Thyroid gland (tissue), 4 donors: ENCODE measurements at regions not wholly inside any gene's neighbourhood (a gene's known extent, or its start where the extent isn't known, plus 50 kb on each side); places are given as distances from the start of the nearest gene placed in this dataset.

Source experiments
- DNase-seq, 2 donors: peaks; one replicate each; pipeline ENCODE4 v3.0.0-alpha.2; 2019
- H3K27ac ChIP-seq, 3 donors: fragments of 200-600 bp; sonication (generic); 1 replicate in 2 of 3; 2 replicates in 1 of 3; pipeline ENCODE4 v1.5.1; 2016 to 2019; ENCODE audit warnings: mild to moderate bottlenecking in 1 of 3, moderate library complexity in 1 of 3
- H3K27me3 ChIP-seq: fragments of 200-600 bp; sonication (generic); one replicate; pipeline ENCODE4 v1.5.1; 2019
- H3K36me3 ChIP-seq, 2 donors: fragments of 200-600 bp; sonication (generic); one replicate each; pipeline ENCODE4 v1.5.1; 2016 to 2019
- H3K4me1 ChIP-seq, 2 donors: fragments of 200-600 bp; sonication (generic); one replicate each; pipeline ENCODE4 v1.5.1; 2017 to 2019
- H3K4me3 ChIP-seq, 3 donors: fragments of 200-600 bp; sonication (generic); replicated peaks in 1 of 3; 1 replicate in 2 of 3; 2 replicates in 1 of 3; pipeline ENCODE4 v1.5.1; 2016; ENCODE audit warnings: mild to moderate bottlenecking in 1 of 3
- H3K9me3 ChIP-seq: fragments of 200-600 bp; sonication (generic); one replicate; pipeline ENCODE4 v1.5.1; 2017
- POLR2A ChIP-seq, 2 donors: fragments of 450-650 bp; IDR thresholded peaks; one replicate each; pipeline ENCODE4 v1.6.1; 2017; ENCODE audit warnings: antibody characterized with exemption in 2 of 2, mild to moderate bottlenecking in 2 of 2, moderate library complexity in 1 of 2
- WGBS, 2 donors: methylation state at CpG; one replicate each; pipeline ENCODE4 v1.1.5; 2017; 5-methylcytosine and 5-hydroxymethylcytosine counted together
- intact Hi-C: fragments of 100-400 bp; cut with DNase I; formaldehyde crosslinking; loops from one replicate; pipeline ENCODE4 v1.15.1; 2023
- TF ChIP-seq, protein P1 (sequence below), 6 experiments: fragments of 200-600 bp in 3 of 6; fragments of 450-650 bp in 3 of 6; sonication (generic) in 3 of 6; IDR thresholded peaks; one replicate each; pipeline ENCODE4 v1.5.1; 2016 to 2019; ENCODE audit warnings: antibody characterized with exemption in 6 of 6, mild to moderate bottlenecking in 2 of 6, inconsistent platforms in 1 of 6, moderate library complexity in 1 of 6

- Histone ChIP-seq H3K27ac (no peak overlapping the region), H3K36me3 (no peaks in the 10 kb centered on the region), H3K4me3 (no peak overlapping the region), H3K9me3 (no peaks in the 10 kb centered on the region), H3K4me1 (no peaks in the 10 kb centered on the region), H3K27me3 (no peaks in the 10 kb centered on the region)
- TF ChIP-seq POLR2A (IDR thresholded peaks at IDR 0.05) = no peak
- TF ChIP-seq, protein P1, sequence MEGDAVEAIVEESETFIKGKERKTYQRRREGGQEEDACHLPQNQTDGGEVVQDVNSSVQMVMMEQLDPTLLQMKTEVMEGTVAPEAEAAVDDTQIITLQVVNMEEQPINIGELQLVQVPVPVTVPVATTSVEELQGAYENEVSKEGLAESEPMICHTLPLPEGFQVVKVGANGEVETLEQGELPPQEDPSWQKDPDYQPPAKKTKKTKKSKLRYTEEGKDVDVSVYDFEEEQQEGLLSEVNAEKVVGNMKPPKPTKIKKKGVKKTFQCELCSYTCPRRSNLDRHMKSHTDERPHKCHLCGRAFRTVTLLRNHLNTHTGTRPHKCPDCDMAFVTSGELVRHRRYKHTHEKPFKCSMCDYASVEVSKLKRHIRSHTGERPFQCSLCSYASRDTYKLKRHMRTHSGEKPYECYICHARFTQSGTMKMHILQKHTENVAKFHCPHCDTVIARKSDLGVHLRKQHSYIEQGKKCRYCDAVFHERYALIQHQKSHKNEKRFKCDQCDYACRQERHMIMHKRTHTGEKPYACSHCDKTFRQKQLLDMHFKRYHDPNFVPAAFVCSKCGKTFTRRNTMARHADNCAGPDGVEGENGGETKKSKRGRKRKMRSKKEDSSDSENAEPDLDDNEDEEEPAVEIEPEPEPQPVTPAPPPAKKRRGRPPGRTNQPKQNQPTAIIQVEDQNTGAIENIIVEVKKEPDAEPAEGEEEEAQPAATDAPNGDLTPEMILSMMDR (IDR thresholded peaks at IDR 0.05) = no peak
- intact Hi-C loops = no loop called here
- no peak for DNase-seq
- WGBS, 2 donors = 95 to 99% methylated on average over 2 of the region's 2 CpGs
These were observed 575.4 kb upstream of the CADM1 start for GRCh38 chr11:116079580-116079979.

GRCh38 chr11:116078101-116078591, 573.9 kb upstream of the CADM1 start:
- no peaks in the 10 kb centered on the region for H3K9me3 ChIP-seq
- no peaks in the 10 kb centered on the region for H3K4me1 ChIP-seq
- no peak for DNase-seq
- WGBS, 2 donors = 67 to 68% methylated on average over 6 of the region's 6 CpGs
- H3K4me3 ChIP-seq = no peak overlapping the region
- no peak overlapping the region for H3K27ac ChIP-seq
- intact Hi-C loops = no loop called here
- no peaks in the 10 kb centered on the region for H3K36me3 ChIP-seq
- TF ChIP-seq, protein P1 (IDR thresholded peaks at IDR 0.05) = no peak
- TF ChIP-seq POLR2A (IDR thresholded peaks at IDR 0.05) = no peak
- no peaks in the 10 kb centered on the region for H3K27me3 ChIP-seq

GRCh38 chr11:116077092-116077491, 572.9 kb upstream of the CADM1 start:
- H3K27me3 ChIP-seq = no peaks in the 10 kb centered on the region
- no peaks in the 10 kb centered on the region for H3K36me3 ChIP-seq
- TF ChIP-seq POLR2A (IDR thresholded peaks at IDR 0.05) = no peak
- TF ChIP-seq, protein P1 (IDR thresholded peaks at IDR 0.05) = no peak
- H3K9me3 ChIP-seq = no peaks in the 10 kb centered on the region
- WGBS, 2 donors = 95 to 97% methylated on average over 2 of the region's 2 CpGs
- no peak overlapping the region for H3K4me3 ChIP-seq
- H3K27ac ChIP-seq = no peak overlapping the region
- no peaks in the 10 kb centered on the region for H3K4me1 ChIP-seq
- intact Hi-C loops = no loop called here
- no peak for DNase-seq

DNA sequence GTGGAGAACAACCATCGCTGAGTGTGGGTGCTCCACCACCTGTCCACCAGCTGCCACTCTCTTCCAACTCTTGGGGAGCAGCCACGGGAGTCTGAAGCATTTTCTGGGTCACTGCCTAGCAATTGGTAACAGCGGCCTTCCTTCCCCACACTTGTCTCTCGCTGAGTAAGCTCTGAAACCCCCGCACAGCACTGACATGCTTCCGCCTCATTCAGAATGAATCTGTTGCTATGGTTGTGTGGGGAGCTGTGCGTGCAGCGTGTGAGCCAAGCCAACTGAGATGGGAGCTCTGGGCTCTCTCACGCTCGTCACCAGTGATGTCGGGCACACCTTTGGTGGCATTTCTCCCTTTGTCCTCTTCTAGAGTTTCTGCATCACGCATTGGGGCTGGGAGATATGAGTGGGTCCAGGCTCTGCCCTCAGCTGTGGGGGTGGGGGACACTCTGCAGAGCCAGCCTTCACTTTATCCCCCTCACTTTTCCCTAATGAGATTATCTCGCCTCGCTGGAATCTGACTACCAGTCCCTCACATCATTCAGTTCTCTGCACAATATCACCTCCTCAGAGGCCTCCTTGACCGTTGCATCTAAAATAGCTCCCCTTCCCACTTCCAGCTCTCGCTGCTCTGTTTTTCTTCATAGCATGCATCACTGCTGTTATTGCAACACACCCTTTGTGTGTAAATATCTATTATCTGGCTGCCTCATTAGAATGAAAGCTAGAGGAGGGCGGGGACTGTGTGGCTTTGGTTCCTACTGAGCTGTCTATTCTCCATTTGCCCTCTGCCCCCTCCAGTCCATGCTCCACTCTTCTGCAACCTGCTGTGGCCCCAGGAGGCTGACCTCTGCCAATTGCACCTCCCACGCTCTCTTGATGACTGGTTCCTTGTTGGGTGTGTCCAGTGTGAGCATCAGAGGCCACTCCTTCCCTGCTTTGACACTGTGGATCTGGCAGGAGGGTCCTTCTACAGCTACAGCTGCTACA, 569.9 kb upstream of the CADM1 start:
- no peaks in the 10 kb centered on the region for H3K9me3 ChIP-seq
- no peaks in the 10 kb centered on the region for H3K36me3 ChIP-seq
- no peak overlapping the region for H3K4me3 ChIP-seq
- peak in 1 of 2 donors; percentile 5 for DNase-seq
- WGBS, 2 donors = 43 to 46% methylated on average over 18 of the region's 18 CpGs
- TF ChIP-seq, protein P1 (IDR thresholded peaks at IDR 0.05) = no peak
- TF ChIP-seq POLR2A (IDR thresholded peaks at IDR 0.05) = no peak
- intact Hi-C loops = no loop called here
- H3K4me1 ChIP-seq = no peaks in the 10 kb centered on the region
- H3K27me3 ChIP-seq = no peaks in the 10 kb centered on the region
- H3K27ac ChIP-seq = no peak overlapping the region
